ENCODE measurements at regions not wholly inside any gene's neighbourhood (a gene's known extent, or its start where the extent isn't known, plus 50 kb on each side); places are given as distances from the start of the nearest gene placed in this dataset.

GRCh38 chr16:73177729-73178295 lies 129.9 kb upstream of the ZFHX3 start:
- TF ChIP-seq CTCF (conservative IDR thresholded peaks at IDR 0.05 in 1 of 2, IDR thresholded peaks at IDR 0.05 in 1 of 2; ENCODE audit: low read depth in 1 of 2, low read length in 2 of 2) (no peak), EZH2 (IDR thresholded peaks at IDR 0.05; ENCODE audit: low read length, missing control alignments) (no peak)

All from fibroblast of lung (primary cell).